ENCODE measurements at regions not wholly inside any gene's neighbourhood (a gene's known extent, or its start where the extent isn't known, plus 50 kb on each side); places are given as distances from the start of the nearest gene placed in this dataset.

DNA sequence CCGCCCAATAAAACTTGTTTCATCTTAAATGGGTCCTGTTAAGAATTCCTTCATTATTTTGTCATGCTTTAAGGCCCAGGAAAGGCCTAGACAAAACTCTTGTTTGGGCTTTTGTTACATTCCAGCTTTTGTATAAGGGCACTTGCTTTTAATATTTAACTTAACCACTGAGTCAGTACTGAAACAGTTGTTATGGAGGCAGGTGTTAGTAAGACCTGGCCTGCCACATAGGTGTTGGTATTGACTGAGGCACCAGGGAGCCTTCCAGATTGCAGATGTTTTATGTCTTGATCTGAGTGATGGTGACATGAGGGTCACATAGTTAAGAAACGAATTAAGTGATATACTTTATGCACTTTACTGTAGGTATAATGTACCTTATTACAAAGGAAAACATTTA is 274.9 kb upstream of the TGFBR2 start:
- no peak for DNase-seq (ENCODE audit: low read depth)

- no peak for DNase-seq (ENCODE audit: low read depth)
Measured at GRCh38 chr3:30332196-30333021, 274.0 kb upstream of the TGFBR2 start.

GRCh38 chr3:30333143-30333542 is 273.3 kb upstream of the TGFBR2 start:
- DNase-seq (ENCODE audit: low read depth) = no peak

GRCh38 chr3:30333903-30334302 is 272.5 kb upstream of the TGFBR2 start:
- DNase-seq (ENCODE audit: low read depth) = no peak

DNA sequence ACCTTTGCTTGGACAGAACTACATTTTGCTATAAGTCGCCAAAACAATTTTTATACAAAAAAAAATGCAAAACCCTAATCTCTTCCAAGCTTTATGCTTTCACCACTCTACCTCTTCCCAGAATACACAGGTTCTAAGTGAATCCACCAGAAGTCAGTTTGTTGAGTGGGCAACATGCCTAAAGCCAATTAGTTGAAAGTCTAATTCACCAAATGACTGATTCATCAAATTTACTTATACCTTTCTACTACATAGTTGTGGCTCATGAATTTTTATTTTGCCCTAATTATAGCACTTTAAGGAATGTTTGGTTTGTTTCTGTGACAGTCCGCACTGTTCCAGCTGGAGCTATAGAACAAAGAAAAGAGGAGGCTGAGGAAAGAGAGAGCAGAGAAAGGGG is 265.9 kb upstream of the TGFBR2 start:
- DNase-seq (ENCODE audit: low read depth) = no peak

DNA sequence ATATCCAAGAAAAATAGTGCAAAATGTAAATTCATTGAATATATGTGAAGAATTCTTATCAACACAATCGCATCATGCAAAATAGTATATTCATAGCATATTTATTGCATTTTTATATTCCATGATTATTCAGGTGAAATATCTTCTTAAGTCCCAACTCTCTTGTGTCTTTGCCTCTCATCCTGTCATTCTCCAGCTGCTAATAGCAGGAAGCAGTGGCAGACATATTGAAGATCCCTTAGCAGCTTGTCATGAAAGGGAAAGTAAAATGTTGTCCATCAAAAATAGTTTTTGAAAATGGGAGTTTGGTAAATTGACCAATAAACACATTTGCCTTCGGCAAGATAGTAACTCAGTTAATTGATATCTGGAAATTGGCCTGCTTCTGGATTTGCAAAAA is 265.3 kb upstream of the TGFBR2 start:
- no peak for DNase-seq (ENCODE audit: low read depth)

- DNase-seq (ENCODE audit: low read depth) = no peak
Measured at GRCh38 chr3:30341851-30342250, 264.6 kb upstream of the TGFBR2 start.

DNA sequence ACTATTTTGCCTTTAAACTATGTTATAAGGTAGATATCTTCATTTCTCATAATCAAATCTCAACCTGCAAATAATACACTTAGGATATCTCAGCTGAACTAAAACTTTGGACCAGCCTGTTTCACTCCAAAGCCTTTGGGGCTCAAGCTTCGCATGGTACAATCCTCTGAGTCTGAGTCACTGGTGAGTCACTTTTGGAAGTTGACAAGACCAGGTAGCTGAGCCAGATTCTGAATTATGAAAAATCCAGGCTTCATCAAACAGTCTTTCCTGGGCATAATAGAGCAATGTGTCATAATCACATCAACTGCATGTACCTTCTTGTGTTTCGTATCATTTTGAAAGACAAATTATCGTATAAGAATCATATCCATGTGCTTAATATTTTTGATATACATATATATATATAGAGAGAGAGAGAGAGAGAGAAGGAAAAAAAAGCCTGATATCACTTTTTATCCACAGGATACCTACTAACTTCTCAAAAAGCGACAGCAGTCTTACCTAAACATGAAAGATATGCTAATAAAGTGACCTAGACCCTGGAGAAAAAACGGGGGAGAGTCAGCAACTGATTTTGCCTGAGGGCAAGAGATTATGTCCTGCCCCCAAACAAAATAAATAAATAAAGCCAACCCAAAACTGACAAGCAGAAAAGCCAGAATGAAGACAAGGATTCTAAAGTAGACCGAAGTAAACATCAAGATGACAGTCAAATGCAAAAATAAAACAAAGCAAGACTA is 263.9 kb upstream of the TGFBR2 start:
- no peak for DNase-seq (ENCODE audit: low read depth)

DNA sequence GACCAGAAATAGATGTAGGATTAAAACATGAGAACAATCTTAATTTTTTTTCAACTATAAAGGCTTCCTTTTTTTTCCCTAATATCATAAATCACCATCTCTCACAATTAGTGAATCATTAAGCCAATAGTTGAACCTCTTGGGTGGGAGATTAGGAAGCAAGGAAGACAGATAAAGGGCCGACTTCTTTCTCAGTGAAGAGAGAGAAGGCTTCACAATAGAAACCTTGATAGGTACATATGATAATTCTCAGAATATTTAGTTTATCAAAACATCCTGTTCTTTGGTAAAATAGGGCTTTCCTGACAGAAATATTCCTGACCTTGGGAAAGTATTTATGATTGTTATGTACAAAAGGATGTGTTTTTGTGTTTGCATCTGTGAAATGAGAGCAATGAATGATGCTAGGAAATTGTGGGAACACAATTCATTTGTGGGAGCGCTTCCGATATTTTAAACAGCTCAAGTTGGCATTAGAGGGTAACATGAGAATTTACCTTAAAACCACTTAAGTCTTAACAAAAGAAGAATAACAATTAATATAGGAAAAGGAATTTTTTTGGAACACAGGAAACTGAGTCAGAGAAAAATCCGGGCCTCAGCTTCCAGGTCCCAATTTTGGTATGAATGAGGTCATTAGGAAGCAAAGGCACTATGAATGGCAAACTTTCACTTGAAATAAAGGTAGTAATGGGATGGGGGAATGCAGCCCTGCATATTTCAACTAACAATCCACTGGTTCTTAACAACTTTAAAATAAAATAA is 263.2 kb upstream of the TGFBR2 start:
- no peak for DNase-seq (ENCODE audit: low read depth)

DNA sequence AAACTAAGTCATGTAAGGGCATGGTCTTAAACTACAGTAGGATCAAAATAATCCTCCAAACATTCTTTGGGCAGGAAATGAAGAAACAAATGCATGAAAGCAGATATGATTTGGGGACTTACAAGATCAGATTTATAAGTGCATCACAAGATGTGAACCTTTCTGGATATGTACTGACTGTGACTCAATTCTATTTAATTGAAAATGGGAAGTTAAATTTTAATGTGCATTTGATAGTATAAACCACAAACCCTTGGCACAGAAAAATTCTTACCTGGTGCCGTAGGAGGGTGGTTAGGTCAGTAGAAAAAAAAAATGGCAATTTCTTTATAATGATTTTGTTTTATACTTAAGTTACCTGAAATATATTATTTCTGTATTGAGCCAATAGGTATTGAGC is 262.5 kb upstream of the TGFBR2 start:
- no peak for DNase-seq (ENCODE audit: low read depth)

GRCh38 chr3:30344288-30344687 is 262.1 kb upstream of the TGFBR2 start:
- no peak for DNase-seq (ENCODE audit: low read depth)

- no peak for DNase-seq (ENCODE audit: low read depth)
Measured at GRCh38 chr3:30346933-30347320, 259.5 kb upstream of the TGFBR2 start.

GRCh38 chr3:30347679-30348216 is 258.7 kb upstream of the TGFBR2 start:
- no peak for DNase-seq (ENCODE audit: low read depth)

GRCh38 chr3:30349507-30349906 is 256.9 kb upstream of the TGFBR2 start:
- DNase-seq (ENCODE audit: low read depth) = no peak

- no peak for DNase-seq (ENCODE audit: low read depth)
Measured at GRCh38 chr3:30350011-30350410, 256.4 kb upstream of the TGFBR2 start.

- DNase-seq (ENCODE audit: low read depth) = no peak
Measured at GRCh38 chr3:30350901-30351300, 255.5 kb upstream of the TGFBR2 start.

DNA sequence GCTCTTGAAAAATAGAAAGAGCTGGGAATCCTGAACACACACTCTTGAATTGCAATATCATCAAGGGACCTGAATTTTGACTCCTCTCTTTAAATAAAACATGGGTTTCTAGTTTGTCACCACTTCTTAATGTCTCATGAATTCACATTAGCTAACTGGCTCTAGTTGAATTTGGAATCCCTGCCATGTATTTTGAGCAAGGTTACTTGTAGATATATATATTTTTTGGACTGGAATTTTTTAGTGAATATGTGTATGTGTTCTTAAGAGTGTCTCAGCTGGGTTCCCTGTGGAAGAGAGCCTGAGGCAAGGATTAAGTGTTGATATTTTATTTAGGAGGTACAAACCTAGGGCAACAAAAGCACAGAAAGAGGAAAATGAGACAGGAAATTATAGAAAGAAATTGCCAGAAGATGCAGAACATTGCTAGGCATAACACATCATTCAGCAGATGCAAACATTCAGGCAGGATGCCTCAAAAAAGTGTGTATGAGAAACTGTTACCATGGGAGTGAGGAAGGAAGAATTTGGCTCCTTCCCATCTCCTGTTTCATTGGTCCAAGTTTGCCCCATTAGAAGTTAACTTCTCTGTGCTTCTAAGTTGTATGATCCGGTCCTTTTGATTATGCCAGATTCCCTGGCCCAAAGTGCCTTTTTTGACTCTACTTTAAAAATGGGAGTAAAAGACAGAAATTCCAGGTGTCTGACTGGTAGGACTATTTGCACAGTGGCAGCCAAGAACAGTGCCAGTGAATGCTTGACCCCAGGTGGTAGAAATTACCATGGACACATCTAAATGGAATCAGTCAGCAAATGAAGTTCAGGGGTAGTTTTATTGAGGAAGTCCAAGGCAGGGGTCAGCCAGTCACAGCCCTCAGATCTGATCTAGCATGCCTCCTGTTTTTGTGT is 253.7 kb upstream of the TGFBR2 start:
- no peak for DNase-seq (ENCODE audit: low read depth)

GRCh38 chr3:30353711-30354467 is 252.5 kb upstream of the TGFBR2 start:
- peak; percentile 34 for DNase-seq (ENCODE audit: low read depth)

DNA sequence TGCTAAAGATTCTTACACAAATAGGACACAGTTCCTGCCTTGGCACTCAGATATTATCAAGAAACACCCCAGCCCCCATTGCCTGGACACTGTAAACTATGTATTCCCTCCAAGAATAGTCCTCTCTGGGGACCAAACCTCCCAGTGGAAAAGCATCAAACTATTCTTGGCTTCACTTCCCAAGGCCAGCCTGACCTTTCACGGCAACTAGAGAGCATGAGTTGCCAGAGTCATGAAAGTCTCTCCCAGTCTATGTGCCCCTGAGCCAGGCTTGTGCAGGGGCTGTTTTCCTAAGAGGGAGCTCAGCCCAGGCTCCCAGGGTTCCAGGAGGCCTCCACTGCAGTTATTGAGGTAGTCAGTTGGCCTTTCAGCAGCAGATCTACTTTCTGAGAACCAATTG is 251.9 kb upstream of the TGFBR2 start:
- no peak for DNase-seq (ENCODE audit: low read depth)

GRCh38 chr3:30354972-30355371 is 251.4 kb upstream of the TGFBR2 start:
- no peak for DNase-seq (ENCODE audit: low read depth)

DNA sequence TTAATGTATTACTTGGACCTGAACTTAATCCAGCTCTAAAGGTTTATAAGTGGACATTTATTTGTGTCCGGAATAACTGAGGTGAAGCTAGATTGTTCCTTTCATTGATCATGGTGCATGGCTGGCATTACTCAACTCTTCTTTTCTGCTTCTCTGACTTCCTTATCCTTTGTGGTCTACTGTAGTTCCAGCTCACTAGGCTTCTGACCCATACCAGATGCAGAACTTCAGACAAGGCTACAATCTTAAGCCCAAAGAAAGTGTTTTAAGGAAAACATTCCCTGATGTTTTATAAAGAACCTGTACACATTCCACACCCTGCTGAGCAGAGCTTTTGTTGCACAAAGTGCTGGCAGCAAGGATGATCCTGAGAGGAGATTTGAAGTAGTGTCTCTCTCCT is 250.8 kb upstream of the TGFBR2 start:
- no peak for DNase-seq (ENCODE audit: low read depth)
